ENCODE measurements at regions not wholly inside any gene's neighbourhood (a gene's known extent, or its start where the extent isn't known, plus 50 kb on each side); places are given as distances from the start of the nearest gene placed in this dataset.
"Not testable (repeated sequence)": the region's sequence is repeated elsewhere in the genome, so short reads cannot be mapped to it uniquely, and the experiment has no call there.

DNA sequence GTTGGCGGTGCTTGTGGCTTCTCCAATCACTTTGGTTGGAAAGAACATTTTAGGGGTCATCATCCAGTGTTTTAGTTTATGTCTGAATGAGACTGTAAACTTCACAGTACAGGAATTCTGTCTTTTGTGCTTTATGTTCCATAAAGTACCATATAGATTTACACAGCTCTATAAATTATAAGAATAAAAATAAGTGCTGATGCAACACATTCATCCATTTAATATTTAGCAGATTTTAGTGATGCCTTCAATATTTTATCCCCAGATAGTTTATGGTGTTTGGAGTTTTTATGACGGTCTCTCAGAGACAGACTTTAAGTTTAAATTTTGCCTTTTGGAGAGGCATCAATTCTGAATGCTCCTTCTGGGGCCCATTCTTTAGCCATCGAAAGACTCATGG is 385.2 kb downstream of the ATP23 start:
- ATAC-seq (ENCODE audit: insufficient read depth, low FRiP score) (no peak), DNase-seq (no peak)
- Histone ChIP-seq H3K27me3 (ENCODE audit: control insufficient read depth in 3 of 3, insufficient read depth in 3 of 3, low read length in 2 of 3) (no peaks in the 10 kb centered on the region), H3K4me3 (no peak overlapping the region), H3K27ac (ENCODE audit: low read depth in 1 of 2, low read length in 1 of 2) (no peak overlapping the region), H3K4me1 (ENCODE audit: control insufficient read depth in 5 of 5, insufficient read depth in 5 of 5, low read length in 5 of 5) (peaks cover 0 to 12% (median 0%) of the 10 kb centered on the region in 5 donors), H3K9me3 (ENCODE audit: control insufficient read depth in 4 of 4, insufficient read depth in 3 of 4, low read length in 3 of 4) (no peaks in the 10 kb centered on the region), H3K36me3 (ENCODE audit: control insufficient read depth in 4 of 4, insufficient read depth in 4 of 4, low read length in 4 of 4) (no peaks in the 10 kb centered on the region), H3K9ac (ENCODE audit: insufficient read depth in 1 of 2, low read length in 2 of 2) (no peak overlapping the region)
- 96 to 97% methylated on average over 3 of the region's 3 CpGs for WGBS, 2 donors
- TF ChIP-seq, protein P1, sequence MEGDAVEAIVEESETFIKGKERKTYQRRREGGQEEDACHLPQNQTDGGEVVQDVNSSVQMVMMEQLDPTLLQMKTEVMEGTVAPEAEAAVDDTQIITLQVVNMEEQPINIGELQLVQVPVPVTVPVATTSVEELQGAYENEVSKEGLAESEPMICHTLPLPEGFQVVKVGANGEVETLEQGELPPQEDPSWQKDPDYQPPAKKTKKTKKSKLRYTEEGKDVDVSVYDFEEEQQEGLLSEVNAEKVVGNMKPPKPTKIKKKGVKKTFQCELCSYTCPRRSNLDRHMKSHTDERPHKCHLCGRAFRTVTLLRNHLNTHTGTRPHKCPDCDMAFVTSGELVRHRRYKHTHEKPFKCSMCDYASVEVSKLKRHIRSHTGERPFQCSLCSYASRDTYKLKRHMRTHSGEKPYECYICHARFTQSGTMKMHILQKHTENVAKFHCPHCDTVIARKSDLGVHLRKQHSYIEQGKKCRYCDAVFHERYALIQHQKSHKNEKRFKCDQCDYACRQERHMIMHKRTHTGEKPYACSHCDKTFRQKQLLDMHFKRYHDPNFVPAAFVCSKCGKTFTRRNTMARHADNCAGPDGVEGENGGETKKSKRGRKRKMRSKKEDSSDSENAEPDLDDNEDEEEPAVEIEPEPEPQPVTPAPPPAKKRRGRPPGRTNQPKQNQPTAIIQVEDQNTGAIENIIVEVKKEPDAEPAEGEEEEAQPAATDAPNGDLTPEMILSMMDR (IDR thresholded peaks at IDR 0.05; ENCODE audit: control extremely low read depth, extremely low read depth), result no peak

DNA sequence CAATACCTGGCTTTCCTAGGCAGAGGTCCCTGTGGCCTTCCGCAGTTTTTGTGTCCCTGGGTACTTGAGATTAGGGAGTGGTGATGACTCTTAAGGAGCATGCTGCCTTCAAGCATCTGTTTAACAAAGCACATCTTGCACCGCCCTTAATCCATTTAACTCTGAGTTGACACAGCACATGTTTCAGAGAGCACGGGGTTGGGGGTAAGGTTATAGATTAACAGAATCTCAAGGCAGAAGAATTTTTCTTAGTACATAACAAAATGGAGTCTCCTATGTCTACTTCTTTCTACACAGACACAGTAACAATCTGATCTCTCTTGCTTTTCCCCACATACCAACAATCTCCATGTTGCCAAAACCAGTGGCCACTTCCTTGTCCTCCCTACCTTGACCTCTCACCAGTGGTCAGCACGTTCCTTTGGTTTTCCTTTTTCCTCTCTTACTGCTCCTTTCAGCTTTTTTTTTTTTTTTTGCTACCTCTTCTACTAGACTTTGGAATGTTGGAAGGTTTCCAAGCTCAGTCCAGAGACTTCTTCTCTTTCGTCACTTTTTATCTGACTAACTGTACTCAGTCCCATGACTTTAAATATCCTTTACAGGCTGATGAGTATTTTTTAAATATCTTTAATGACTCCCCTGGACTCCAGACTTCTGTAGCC is 395.3 kb downstream of the ATP23 start:
- not testable (repeated sequence) for H3K36me3 ChIP-seq (ENCODE audit: control insufficient read depth in 4 of 4, insufficient read depth in 4 of 4, low read length in 4 of 4); H3K4me1 ChIP-seq (ENCODE audit: control insufficient read depth in 5 of 5, insufficient read depth in 5 of 5, low read length in 5 of 5); H3K9ac ChIP-seq (ENCODE audit: insufficient read depth in 1 of 2, low read length in 2 of 2); ATAC-seq (ENCODE audit: insufficient read depth, low FRiP score); H3K27me3 ChIP-seq (ENCODE audit: control insufficient read depth in 3 of 3, insufficient read depth in 3 of 3, low read length in 2 of 3); H3K9me3 ChIP-seq (ENCODE audit: control insufficient read depth in 4 of 4, insufficient read depth in 3 of 4, low read length in 3 of 4); H3K27ac ChIP-seq (ENCODE audit: low read depth in 1 of 2, low read length in 1 of 2); H3K4me3 ChIP-seq
- WGBS, 2 donors, result 41 to 65% methylated on average over 2 of the region's 5 CpGs
- DNase-seq, result peak; percentile 38 to 82 (median 81)

DNA sequence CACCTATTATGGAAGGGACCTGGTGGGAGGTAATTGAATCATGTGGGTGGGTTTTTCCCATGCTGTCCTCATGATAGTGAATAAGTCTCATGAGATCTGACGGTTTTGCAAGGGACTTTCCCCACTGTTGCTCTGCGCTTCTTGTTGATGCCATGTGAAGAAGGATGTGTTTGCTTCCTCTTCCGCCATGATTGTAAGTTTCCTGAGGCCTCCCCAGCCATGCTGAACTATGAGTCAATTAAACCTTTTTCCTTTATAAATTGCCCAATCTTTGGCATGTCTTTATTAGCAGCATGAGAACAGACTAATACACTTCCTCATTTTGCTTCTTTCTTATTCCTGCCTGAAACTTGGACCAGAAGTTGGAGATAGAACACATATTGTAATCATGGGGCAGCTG is 396.2 kb downstream of the ATP23 start:
- not testable (repeated sequence) for H3K9ac ChIP-seq (ENCODE audit: insufficient read depth in 1 of 2, low read length in 2 of 2); H3K4me3 ChIP-seq; DNase-seq; H3K36me3 ChIP-seq (ENCODE audit: control insufficient read depth in 4 of 4, insufficient read depth in 4 of 4, low read length in 4 of 4); H3K27ac ChIP-seq (ENCODE audit: low read depth in 1 of 2, low read length in 1 of 2); H3K9me3 ChIP-seq (ENCODE audit: control insufficient read depth in 4 of 4, insufficient read depth in 3 of 4, low read length in 3 of 4); H3K27me3 ChIP-seq (ENCODE audit: control insufficient read depth in 3 of 3, insufficient read depth in 3 of 3, low read length in 2 of 3); ATAC-seq (ENCODE audit: insufficient read depth, low FRiP score)
- 56 to 70% methylated on average over 3 of the region's 3 CpGs for WGBS, 2 donors
- peaks cover 0 to 13% (median 7%) of the 10 kb centered on the region in 5 donors for H3K4me1 ChIP-seq (ENCODE audit: control insufficient read depth in 5 of 5, insufficient read depth in 5 of 5, low read length in 5 of 5)

DNA sequence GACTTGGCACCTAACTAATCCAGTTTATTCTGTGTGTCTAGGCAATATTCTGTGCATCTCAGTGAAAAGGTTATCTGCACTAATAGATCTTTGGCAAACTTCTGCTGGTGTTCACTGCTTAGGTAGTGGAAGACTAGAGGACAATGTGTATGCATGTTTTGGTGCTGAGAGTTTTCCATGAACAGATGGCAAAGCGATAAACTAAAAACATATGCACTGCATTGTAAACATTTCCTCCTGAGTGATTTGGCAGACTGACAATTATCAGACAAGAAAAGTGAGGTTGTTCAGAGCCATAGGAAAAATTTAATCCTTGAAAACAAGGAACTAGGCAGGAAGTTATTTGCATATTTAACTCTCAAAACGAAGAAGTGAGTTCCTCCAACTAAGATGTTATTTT is 400.4 kb downstream of the ATP23 start:
- H3K27ac ChIP-seq (ENCODE audit: low read depth in 1 of 2, low read length in 1 of 2), result no peak overlapping the region
- ATAC-seq (ENCODE audit: insufficient read depth, low FRiP score) (no peak), DNase-seq (peak in 2 of 3 donors; percentile 75 to 78)
- peaks cover 0 to 2% (median 0%) of the 10 kb centered on the region in 4 donors for H3K9me3 ChIP-seq (ENCODE audit: control insufficient read depth in 4 of 4, insufficient read depth in 3 of 4, low read length in 3 of 4)
- 16 to 19% methylated on average over 2 of the region's 2 CpGs for WGBS, 2 donors
- TF ChIP-seq, protein P1 (IDR thresholded peaks at IDR 0.05; ENCODE audit: control extremely low read depth, extremely low read depth), result no peak
- no peaks in the 10 kb centered on the region for H3K36me3 ChIP-seq (ENCODE audit: control insufficient read depth in 4 of 4, insufficient read depth in 4 of 4, low read length in 4 of 4)
- H3K27me3 ChIP-seq (ENCODE audit: control insufficient read depth in 3 of 3, insufficient read depth in 3 of 3, low read length in 2 of 3), result no peaks in the 10 kb centered on the region
- H3K9ac ChIP-seq (ENCODE audit: insufficient read depth in 1 of 2, low read length in 2 of 2), result no peak overlapping the region
- H3K4me3 ChIP-seq, result no peak overlapping the region
- H3K4me1 ChIP-seq (ENCODE audit: control insufficient read depth in 5 of 5, insufficient read depth in 5 of 5, low read length in 5 of 5), result peaks cover 0 to 13% (median 9%) of the 10 kb centered on the region in 5 donors

Measured in lung (tissue), 11 donors.